Fibroblast of villous mesenchyme (primary cell): ENCODE measurements at regions not wholly inside any gene's neighbourhood (a gene's known extent, or its start where the extent isn't known, plus 50 kb on each side); places are given as distances from the start of the nearest gene placed in this dataset.
"Not testable (repeated sequence)": the region's sequence is repeated elsewhere in the genome, so short reads cannot be mapped to it uniquely, and the experiment has no call there.

Experiments used
- DNase-seq: peaks from one replicate; pipeline ENCODE4 v3.0.0-alpha.2; 2010; ENCODE audit warnings: low read depth
- H3K4me3 ChIP-seq: 2 replicates; pipeline ENCODE4 v1.5.1; 2011; ENCODE audit warnings: low read depth, mild to moderate bottlenecking, low read length
- TF ChIP-seq, protein P1 (sequence below): IDR thresholded peaks from 2 replicates; pipeline ENCODE4 v1.5.1; 2012; ENCODE audit warnings: low read depth, mild to moderate bottlenecking, low read length; ENCODE audit not compliant: insufficient read depth

DNA sequence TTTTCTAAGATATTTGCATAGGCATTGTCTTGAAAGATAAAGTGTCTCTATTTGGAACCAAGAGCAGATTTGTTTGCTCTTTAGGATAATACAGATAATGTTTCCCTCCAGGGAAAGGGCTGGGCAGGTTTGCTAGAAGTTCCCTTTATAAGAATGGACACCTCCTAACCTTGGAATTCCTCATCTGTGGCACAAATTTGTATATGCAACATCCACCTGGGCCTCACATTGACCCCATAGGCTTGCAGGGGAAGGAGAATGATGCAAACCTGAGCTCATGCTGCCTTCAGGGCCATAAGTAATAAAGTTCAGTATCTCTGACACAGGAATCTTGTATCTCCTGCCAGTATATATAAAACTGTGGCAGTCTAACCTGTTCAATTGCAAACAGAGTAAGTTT, 508.4 kb upstream of the MIR17HG start:
- TF ChIP-seq, protein P1, sequence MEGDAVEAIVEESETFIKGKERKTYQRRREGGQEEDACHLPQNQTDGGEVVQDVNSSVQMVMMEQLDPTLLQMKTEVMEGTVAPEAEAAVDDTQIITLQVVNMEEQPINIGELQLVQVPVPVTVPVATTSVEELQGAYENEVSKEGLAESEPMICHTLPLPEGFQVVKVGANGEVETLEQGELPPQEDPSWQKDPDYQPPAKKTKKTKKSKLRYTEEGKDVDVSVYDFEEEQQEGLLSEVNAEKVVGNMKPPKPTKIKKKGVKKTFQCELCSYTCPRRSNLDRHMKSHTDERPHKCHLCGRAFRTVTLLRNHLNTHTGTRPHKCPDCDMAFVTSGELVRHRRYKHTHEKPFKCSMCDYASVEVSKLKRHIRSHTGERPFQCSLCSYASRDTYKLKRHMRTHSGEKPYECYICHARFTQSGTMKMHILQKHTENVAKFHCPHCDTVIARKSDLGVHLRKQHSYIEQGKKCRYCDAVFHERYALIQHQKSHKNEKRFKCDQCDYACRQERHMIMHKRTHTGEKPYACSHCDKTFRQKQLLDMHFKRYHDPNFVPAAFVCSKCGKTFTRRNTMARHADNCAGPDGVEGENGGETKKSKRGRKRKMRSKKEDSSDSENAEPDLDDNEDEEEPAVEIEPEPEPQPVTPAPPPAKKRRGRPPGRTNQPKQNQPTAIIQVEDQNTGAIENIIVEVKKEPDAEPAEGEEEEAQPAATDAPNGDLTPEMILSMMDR = no peak
- no peak for DNase-seq
- no peak overlapping the region for H3K4me3 ChIP-seq

DNA sequence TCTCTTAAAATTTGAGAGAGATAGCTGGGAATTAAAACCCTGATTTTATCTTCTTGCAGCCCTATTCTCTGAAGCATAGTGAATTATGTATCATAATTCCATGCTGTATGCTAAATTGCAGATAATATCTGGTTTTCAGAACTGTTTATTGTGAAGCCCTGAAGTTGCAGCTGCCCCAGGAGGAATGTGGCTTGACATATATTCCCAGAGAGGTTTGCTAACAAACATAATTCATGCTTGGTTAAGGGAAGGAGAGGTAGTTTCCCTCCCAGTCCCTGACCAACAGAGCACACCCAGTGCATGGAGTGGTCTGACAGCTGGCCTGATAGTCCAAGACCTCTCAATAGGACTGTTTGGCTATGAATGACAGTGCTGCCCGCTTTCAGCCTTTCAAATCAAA, 500.6 kb upstream of the MIR17HG start:
- H3K4me3 ChIP-seq = no peak overlapping the region
- no peak for DNase-seq
- TF ChIP-seq, protein P1 = no peak

GRCh38 chr13:90853666-90854065, 493.8 kb upstream of the MIR17HG start:
- DNase-seq, H3K4me3 ChIP-seq: not testable (repeated sequence)

DNA sequence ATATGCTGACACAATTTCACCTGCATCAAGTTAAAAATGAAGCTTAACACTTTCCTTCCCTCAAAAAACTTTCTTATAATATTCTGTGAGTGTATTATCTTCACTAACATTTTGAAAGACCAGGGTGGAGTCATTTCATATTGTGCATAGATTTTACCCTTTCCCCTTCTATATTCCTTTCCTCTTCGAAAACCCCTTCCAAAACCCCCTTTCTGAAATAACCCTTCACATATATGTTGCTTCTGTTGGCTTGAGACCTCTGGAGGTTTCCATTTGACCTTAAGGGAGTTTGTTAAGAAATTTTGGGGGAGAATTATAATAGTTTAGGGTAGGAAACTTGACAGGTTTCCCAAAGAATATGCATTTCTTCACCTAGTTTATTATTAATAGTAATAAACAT, 489.6 kb upstream of the MIR17HG start:
- TF ChIP-seq, protein P1 = no peak
- H3K4me3 ChIP-seq = no peak overlapping the region
- no peak for DNase-seq

- H3K4me3 ChIP-seq = no peak overlapping the region
- TF ChIP-seq, protein P1 = no peak
- DNase-seq = no peak
Measured at GRCh38 chr13:90866006-90866405, 481.5 kb upstream of the MIR17HG start.

- DNase-seq = peak; percentile 56
Measured at GRCh38 chr13:90867336-90867683, 480.2 kb upstream of the MIR17HG start.

DNA sequence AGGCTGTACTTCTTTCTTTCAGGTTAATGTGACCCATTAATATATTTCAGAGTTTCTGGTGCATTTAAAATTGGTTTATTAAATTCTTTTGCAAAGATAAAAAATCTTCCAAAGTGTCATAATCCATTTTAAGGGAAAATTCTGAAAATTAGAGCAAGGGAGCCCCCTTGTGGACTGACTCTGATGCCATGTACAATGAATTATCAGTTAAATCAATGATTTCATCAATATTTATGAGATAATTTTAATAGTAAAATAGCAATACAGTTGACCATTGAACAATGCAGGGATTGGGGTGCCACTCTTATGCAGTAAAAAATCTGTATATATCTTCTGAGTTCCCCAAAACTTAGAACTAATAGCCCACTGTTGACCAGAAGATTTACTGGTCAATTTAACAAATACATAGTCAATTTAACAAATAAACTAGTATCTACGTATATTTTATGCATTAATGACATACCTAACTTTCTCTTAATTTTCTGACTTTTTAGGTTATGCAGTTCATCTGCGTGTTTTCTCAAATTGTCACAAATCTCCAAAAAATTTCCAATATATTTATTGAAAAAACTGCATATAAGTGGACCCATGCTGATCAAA, 479.1 kb upstream of the MIR17HG start:
- H3K4me3 ChIP-seq = no peak overlapping the region
- TF ChIP-seq, protein P1 = peak; percentile 71
- peak; percentile 28 for DNase-seq

More at GRCh38 chr13:90867336-90867683, 480.2 kb upstream of the MIR17HG start:
- TF ChIP-seq, protein P1 = peak; percentile 75
- no peak overlapping the region for H3K4me3 ChIP-seq
